HCT116 (cell line): ENCODE measurements at regions not wholly inside any gene's neighbourhood (a gene's known extent, or its start where the extent isn't known, plus 50 kb on each side); places are given as distances from the start of the nearest gene placed in this dataset.

ENCODE experiments used
- ATAC-seq: fragments of 200-7000 bp; cut with Tn5 transposase; 2 replicates; pipeline ENCODE4 v1.9.1; 2020; ENCODE audit warnings: mild to moderate bottlenecking, moderate library complexity
- BruUV-seq: library from RNA; stranded (reverse); fragments of 400-500 nt; replicated peaks from 2 replicates; lab custom pipeline; 2021; lab: Mats Ljungman, UMichigan
- CTCF ChIA-PET: fragments of 300-600 bp; sonication (Branson Sonifier 250); formaldehyde crosslinking; loops from one replicate; lab custom pipeline; 2021; ENCODE audit warnings: antibody characterized with exemption; lab: Charles Lee
- POLR2A ChIA-PET: fragments of 300-600, 350-600 bp; sonication (Branson Sonifier 250); formaldehyde crosslinking; loops from one replicate; lab custom pipeline; 2021; ENCODE audit warnings: antibody characterized with exemption; lab: Charles Lee
- RAD21 ChIA-PET, 2 experiments: fragments of 300-600 bp; sonication (Branson Sonifier 250); formaldehyde crosslinking; loops; one replicate each; lab custom pipeline; 2023; ENCODE audit warnings: low total read pairs in 2 of 2; ENCODE audit not compliant: uncharacterized antibody in 2 of 2, unreplicated experiment in 2 of 2, low non-redundant PET in 1 of 2; lab: Charles Lee
- DNase-seq: peaks from one replicate; pipeline ENCODE4 v3.0.0-alpha.2; 2010; ENCODE audit warnings: low read depth, low spot score
- H2AFZ ChIP-seq: fragments of 200-600 bp; shearing (Covaris generic), sonication (generic); 2 replicates; pipeline ENCODE4 v1.6.1; 2017; ENCODE audit warnings: low read depth, mixed run types, mixed read lengths, antibody characterized with exemption, low read length; ENCODE audit not compliant: poor library complexity, severe bottlenecking
- H3K27ac ChIP-seq: 2 replicates; pipeline ENCODE4 v1.5.1; 2012; ENCODE audit warnings: low read depth, low read length
- H3K27me3 ChIP-seq: fragments of 200-600 bp; sonication (generic); 2 replicates; pipeline ENCODE4 v1.6.1; 2016; ENCODE audit warnings: mixed run types, low read length, mixed read lengths; ENCODE audit not compliant: insufficient read depth
- H3K36me3 ChIP-seq, 2 experiments: fragments of 200-500 bp in 1 of 2; fragments of 200-600 bp in 1 of 2; sonication (Bioruptor generic) in 1 of 2; sonication (generic) in 1 of 2; 2 replicates each; pipeline versions ENCODE4 v1.5.1 to v1.6.1; 2014 to 2016; ENCODE audit warnings: low read length in 2 of 2, inconsistent platforms in 1 of 2, mixed read lengths in 1 of 2, mixed run types in 1 of 2; ENCODE audit not compliant: insufficient read depth in 2 of 2, control insufficient read depth in 1 of 2
- H3K4me1 ChIP-seq, 2 experiments: fragments of 200-600 bp in 1 of 2; sonication (generic) in 1 of 2; 2 replicates each; pipeline versions ENCODE4 v1.5.1 to v1.6.1; 2012 to 2017; ENCODE audit warnings: low read length in 2 of 2, inconsistent platforms in 1 of 2, mild to moderate bottlenecking in 1 of 2, mixed read lengths in 1 of 2, mixed run types in 1 of 2, moderate library complexity in 1 of 2; ENCODE audit not compliant: insufficient read depth in 2 of 2, control insufficient read depth in 1 of 2
- H3K4me2 ChIP-seq: fragments of 200-600 bp; sonication (generic); 2 replicates; pipeline ENCODE4 v1.6.1; 2017; ENCODE audit warnings: mixed run types, low read length, mixed read lengths
- H3K4me3 ChIP-seq, 2 experiments: fragments of 200-600 bp in 1 of 2; sonication (generic) in 1 of 2; replicated peaks in 1 of 2; 2 replicates each; pipeline ENCODE4 v1.5.1; 2011 to 2016; ENCODE audit warnings: low read length in 2 of 2, control low read depth in 1 of 2, low read depth in 1 of 2, mild to moderate bottlenecking in 1 of 2, mixed read lengths in 1 of 2, mixed run types in 1 of 2
- H3K79me2 ChIP-seq: fragments of 200-600 bp; sonication (generic); 2 replicates; pipeline ENCODE4 v1.6.1; 2017; ENCODE audit warnings: mild to moderate bottlenecking, mixed run types, low read length, moderate library complexity, mixed read lengths; ENCODE audit not compliant: insufficient read depth
- H3K9ac ChIP-seq: fragments of 200-600 bp; sonication (generic); 2 replicates; pipeline ENCODE4 v1.6.1; 2016; ENCODE audit warnings: low read length, mixed read lengths
- H3K9me2 ChIP-seq: fragments of 200-600 bp; sonication (generic), shearing (Covaris generic); 2 replicates; pipeline ENCODE4 v1.6.1; 2017; ENCODE audit warnings: mixed run types, mild to moderate bottlenecking, moderate library complexity; ENCODE audit not compliant: insufficient read depth
- H3K9me3 ChIP-seq, 2 experiments: fragments of 200-500 bp in 1 of 2; fragments of 200-600 bp in 1 of 2; sonication (Bioruptor generic) in 1 of 2; sonication (generic) in 1 of 2; 2 replicates each; pipeline ENCODE4 v1.6.1; 2014 to 2017; ENCODE audit warnings: low read length in 2 of 2, mixed read lengths in 2 of 2, inconsistent platforms in 1 of 2, low read depth in 1 of 2, mild to moderate bottlenecking in 1 of 2, mixed run types in 1 of 2, moderate library complexity in 1 of 2; ENCODE audit not compliant: control insufficient read depth in 1 of 2, insufficient read depth in 1 of 2
- H4K20me1 ChIP-seq: fragments of 200-600 bp; sonication (generic), shearing (Covaris generic); 2 replicates; pipeline ENCODE4 v1.6.1; 2017; ENCODE audit warnings: mixed run types, mild to moderate bottlenecking, moderate library complexity; ENCODE audit not compliant: insufficient read depth
- CBX3 ChIP-seq: IDR thresholded peaks from 2 replicates; pipeline ENCODE4 v1.6.1; 2012; ENCODE audit warnings: low read depth
- CTCF ChIP-seq, 3 experiments: fragments of 200-600 bp in 1 of 3; sonication (generic) in 1 of 3; IDR thresholded peaks in 2 of 3; conservative IDR thresholded peaks in 1 of 3; 2 replicates each; pipeline ENCODE4 v1.5.1; 2012 to 2017; ENCODE audit warnings: low read depth in 2 of 3, low read length in 2 of 3, antibody characterized with exemption in 1 of 3, borderline replicate concordance in 1 of 3, control low read depth in 1 of 3, mild to moderate bottlenecking in 1 of 3, mixed read lengths in 1 of 3, mixed run types in 1 of 3, moderate library complexity in 1 of 3; ENCODE audit not compliant: insufficient read depth in 1 of 3
- JUND ChIP-seq: IDR thresholded peaks from 2 replicates; pipeline ENCODE4 v1.6.1; 2012
- MAX ChIP-seq: IDR thresholded peaks from 2 replicates; pipeline ENCODE4 v1.6.1; 2012
- POLR2AphosphoS5 ChIP-seq: IDR thresholded peaks from 2 replicates; pipeline ENCODE4 v1.6.1; 2011; ENCODE audit warnings: mild to moderate bottlenecking, low read depth, low read length, moderate library complexity
- RAD21 ChIP-seq: IDR thresholded peaks from 2 replicates; pipeline ENCODE4 v1.6.1; 2012; ENCODE audit warnings: low read depth, mild to moderate bottlenecking
- SIN3A ChIP-seq: IDR thresholded peaks from 2 replicates; pipeline ENCODE4 v1.6.1; 2012; ENCODE audit warnings: low read depth
- SP1 ChIP-seq: IDR thresholded peaks from 2 replicates; pipeline ENCODE4 v1.6.1; 2012; ENCODE audit warnings: low read depth
- YY1 ChIP-seq: IDR thresholded peaks from 2 replicates; pipeline ENCODE4 v1.6.1; 2011; ENCODE audit warnings: low read length, low read depth, moderate library complexity, mild to moderate bottlenecking; ENCODE audit not compliant: insufficient replicate concordance; ENCODE audit errors: extremely low read depth
- intact Hi-C: fragments of 100-400 bp; cut with micrococcal nuclease; formaldehyde crosslinking; loops from 2 replicates; pipeline ENCODE4 v1.10.0; 2022

- Histone ChIP-seq H3K9ac (no peak overlapping the region), H3K4me3 (no peak overlapping the region), H3K4me1 (no peaks in the 10 kb centered on the region), H3K36me3 (no peaks in the 10 kb centered on the region), H2AFZ (no peak overlapping the region), H3K27ac (no peak overlapping the region), H3K9me3 (no peaks in the 10 kb centered on the region), H4K20me1 (no peaks in the 10 kb centered on the region), H3K27me3 (peaks cover 34% of the 10 kb centered on the region), H3K4me2 (no peak overlapping the region), H3K9me2 (no peaks in the 10 kb centered on the region), H3K79me2 (no peaks in the 10 kb centered on the region)
- ChIA-PET CTCF (interaction anchor here (2.3 kb wide), 1 partner anchor 599 kb away, joined by 7 read pairs; no protein-coding TSS in a partner anchor), POLR2A (interaction anchor here (1.5 kb wide), 1 partner anchor 10 kb away, joined by 3 read pairs; no protein-coding TSS in a partner anchor), RAD21 (no interaction called here)
- intact Hi-C loops: loop anchor here (5.0 kb wide), 1 partner anchor 330 kb away; no protein-coding TSS in a partner anchor
- DNase-seq (no peak), ATAC-seq (no peak)
- no TSS peak for BruUV-seq
- no peak for TF ChIP-seq CBX3
- no peak for TF ChIP-seq YY1
- TF ChIP-seq JUND: no peak
- TF ChIP-seq SP1: no peak
- no peak for TF ChIP-seq RAD21
These were observed 1484.9 kb upstream of the TMEM132C start for GRCh38 chr12:126782083-126782482.

- Histone ChIP-seq H3K4me2 (no peak overlapping the region), H3K9ac (no peak overlapping the region), H3K9me2 (no peaks in the 10 kb centered on the region), H2AFZ (peak overlapping the region; percentile 79), H4K20me1 (no peaks in the 10 kb centered on the region), H3K4me1 (no peaks in the 10 kb centered on the region), H3K4me3 (no peak overlapping the region), H3K79me2 (no peaks in the 10 kb centered on the region), H3K36me3 (no peaks in the 10 kb centered on the region), H3K9me3 (no peaks in the 10 kb centered on the region), H3K27ac (no peak overlapping the region), H3K27me3 (peaks cover 34% of the 10 kb centered on the region)
- ChIA-PET POLR2A (interaction anchor here (1.1 kb wide), 1 partner anchor 12 kb away, joined by 4 read pairs; no protein-coding TSS in a partner anchor), RAD21 (interaction anchor here (0.6 to 0.9 kb wide), 4 partner anchors 12 to 597 kb away, joined by 3 to 6 read pairs (median 4); no protein-coding TSS in a partner anchor), CTCF (interaction anchor here (0.7 to 3.7 kb wide), 25 partner anchors 9 to 1581 kb away, joined by 3 to 39 read pairs (median 4); no protein-coding TSS in a partner anchor)
- ATAC-seq (peak; percentile 91), DNase-seq (peak; percentile 66)
- intact Hi-C loops: loop anchor here (1.0 to 5.0 kb wide), 5 partner anchors 90 to 597 kb away; no protein-coding TSS in a partner anchor
- BruUV-seq: no TSS peak
- TF ChIP-seq SIN3A (no peak), POLR2AphosphoS5 (no peak), MAX (peak; percentile 81), CTCF (IDR thresholded peaks at IDR 0.05 in 2 of 3, conservative IDR thresholded peaks at IDR 0.05 in 1 of 3; ENCODE audit: borderline replicate concordance in 1 of 3, insufficient read depth in 1 of 3, low read depth in 2 of 3, low read length in 2 of 3) (peak; percentile 77 to 87 (median 79)), RAD21 (peak; percentile 75)
These were observed 1482.5 kb upstream of the TMEM132C start for GRCh38 chr12:126784328-126784921.
